Embryonic facial prominence (tissue), 1 donor: ENCODE measurements at regions not wholly inside any gene's neighbourhood (a gene's known extent, or its start where the extent isn't known, plus 50 kb on each side); places are given as distances from the start of the nearest gene placed in this dataset.
"Not testable (repeated sequence)": the region's sequence is repeated elsewhere in the genome, so short reads cannot be mapped to it uniquely, and the experiment has no call there.

Experiments used
- DNase-seq: peaks from one replicate; pipeline ENCODE4 v3.0.0-alpha.2; 2016; ENCODE audit errors: extremely low spot score

GRCh38 chr16:9635150-9635720, 543.8 kb downstream of the HAPSTR1 start:
- DNase-seq: not testable (repeated sequence)

DNA sequence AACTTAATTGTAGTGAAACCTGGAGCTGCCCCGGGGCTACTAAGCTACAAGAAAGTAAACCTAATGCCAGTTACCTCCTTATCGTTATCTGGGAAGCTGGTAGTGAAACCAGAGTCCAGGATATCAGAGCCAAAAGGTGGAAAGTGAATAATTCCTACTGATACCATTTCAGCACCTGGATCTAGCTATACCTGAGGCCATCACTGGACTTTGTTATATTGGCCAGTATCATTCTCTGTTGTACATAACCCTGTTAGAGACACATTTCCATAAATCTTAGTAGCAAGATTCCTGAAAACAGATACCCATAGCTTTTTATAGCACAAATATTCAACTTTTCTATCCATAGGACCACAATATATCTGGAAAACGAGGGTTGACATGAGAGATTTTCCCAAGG, 538.0 kb downstream of the GRIN2A start:
- DNase-seq: no peak

DNA sequence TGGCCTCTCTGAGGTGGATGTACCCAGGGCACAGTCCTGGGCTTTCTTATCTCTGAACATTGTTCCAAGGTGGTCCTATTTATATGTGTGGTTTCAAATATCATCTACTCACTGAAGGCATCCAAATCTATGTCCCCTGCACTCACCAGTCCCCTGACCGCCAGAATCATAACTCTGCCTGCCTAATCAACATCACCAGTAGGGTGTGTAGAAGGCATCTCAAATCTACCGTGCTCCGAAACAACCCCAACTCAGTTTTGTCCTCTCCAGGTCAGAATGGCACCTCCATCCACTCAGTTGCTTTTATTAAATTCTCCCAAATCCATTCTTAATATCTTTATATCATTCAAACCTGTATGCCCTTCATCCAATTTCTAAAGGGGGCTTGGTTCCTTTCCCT, 536.3 kb downstream of the GRIN2A start:
- DNase-seq: no peak

DNA sequence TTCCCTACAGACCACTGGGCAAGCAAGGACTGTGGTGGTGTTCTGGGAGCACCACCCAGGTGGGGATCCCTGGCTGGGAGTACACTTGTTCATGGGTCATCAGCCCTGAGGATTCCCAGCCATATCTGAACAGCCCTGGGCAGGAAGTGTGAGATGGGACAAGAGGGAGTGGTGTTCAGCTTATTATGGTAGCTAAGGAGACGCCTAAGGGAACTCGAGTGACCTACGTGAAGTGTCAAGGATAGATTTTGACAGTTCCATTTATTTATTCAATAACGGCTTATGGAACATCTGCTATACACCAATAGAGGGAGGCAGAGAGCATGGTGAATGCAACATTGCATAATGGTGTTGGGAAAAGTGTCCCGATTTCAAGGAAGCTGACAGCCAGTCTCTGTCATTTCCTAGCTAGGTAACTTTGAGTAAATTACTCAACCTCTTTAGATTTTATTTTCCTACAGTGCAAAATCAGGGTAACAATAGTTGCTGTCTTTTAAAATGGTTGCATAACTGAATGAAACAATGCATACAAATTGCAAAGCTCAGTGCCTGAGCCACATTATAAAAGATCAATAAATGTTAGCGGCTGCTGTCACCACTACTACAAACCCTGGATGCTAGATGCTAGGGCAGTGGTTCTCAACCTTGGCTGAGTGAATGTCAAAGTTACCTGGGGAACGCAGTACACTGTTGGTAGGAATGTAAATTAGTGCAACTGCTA, 534.1 kb downstream of the GRIN2A start:
- DNase-seq: no peak

- no peak for DNase-seq
Observed at GRCh38 chr16:9650284-9650683, 531.9 kb downstream of the GRIN2A start.

GRCh38 chr16:9655051-9655450, 527.2 kb downstream of the GRIN2A start:
- DNase-seq: no peak

DNA sequence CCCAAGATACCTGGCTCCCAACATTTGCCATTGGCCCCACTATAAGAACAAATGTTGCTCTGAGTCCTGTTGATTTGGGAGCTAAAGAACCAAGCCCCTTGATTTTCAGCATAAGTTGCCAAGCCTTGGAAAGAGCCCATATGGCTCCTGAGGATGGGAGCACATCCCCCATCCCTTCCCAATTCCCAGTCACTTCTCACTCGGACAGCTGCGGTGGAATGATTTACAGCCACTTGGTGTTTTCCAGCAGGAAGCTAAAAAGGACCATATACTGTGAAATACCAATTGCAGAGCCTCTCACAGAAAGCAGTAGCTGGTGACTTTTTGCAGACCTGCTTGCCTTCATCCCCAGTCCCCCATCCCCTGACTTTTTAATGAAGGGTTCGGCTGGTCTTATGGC, 524.6 kb downstream of the GRIN2A start:
- DNase-seq: no peak

- DNase-seq: no peak
Observed at GRCh38 chr16:9658164-9658563, 524.1 kb downstream of the GRIN2A start.

- DNase-seq: no peak
Observed at GRCh38 chr16:9658586-9658985, 523.6 kb downstream of the GRIN2A start.

DNA sequence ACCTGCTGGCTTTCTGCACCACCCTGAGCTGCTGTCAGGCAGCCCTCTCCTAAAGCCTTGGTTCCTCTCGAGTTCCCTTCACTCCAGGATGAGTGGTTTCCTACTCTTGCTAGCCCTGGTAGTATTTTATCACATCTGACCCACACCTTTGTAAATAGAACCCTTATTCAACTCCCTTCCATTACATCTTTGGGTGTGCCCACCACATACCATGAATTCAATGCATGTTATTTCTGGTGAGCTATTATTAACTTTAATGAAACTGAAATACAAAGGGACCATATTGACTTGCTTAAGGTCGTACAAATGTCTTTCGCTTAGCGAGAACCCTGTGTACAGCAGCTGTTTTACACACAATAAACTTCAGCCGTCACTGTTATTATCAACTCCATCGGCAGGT, 521.3 kb downstream of the GRIN2A start:
- DNase-seq: no peak

DNA sequence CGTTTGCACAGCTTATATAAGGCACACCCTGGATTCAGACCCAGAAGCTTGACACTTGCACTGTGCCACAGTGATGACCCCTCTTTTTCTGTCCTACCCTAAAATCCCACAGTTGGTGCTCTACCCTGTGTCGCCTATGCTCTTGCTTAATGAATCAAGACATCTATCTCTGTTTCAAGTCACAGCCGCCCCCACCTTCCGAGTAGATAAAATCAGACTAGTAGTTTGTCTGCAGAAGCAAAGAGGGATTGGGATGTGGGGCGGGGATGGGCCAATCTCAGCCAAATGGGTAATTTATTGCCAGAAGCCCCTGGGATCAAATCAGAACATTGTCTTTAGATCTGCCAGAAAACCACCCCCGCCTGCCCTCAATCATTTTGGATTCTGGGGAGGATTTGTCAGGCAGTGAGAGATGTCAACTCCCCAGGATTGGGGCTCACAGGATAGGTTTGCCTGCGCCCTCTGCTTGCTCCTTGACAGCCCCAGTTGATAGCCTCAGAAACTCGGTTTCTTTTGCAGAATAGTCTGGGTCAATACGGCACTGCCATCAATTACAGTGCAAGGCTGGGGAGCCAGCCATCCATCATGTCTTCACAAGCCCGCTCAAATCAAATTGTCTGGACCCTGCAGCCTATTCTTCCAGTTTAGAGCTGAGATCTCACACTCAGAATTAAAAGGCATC, 520.8 kb downstream of the GRIN2A start:
- DNase-seq: no peak

GRCh38 chr16:9663588-9663987, 518.6 kb downstream of the GRIN2A start:
- no peak for DNase-seq

- DNase-seq: no peak
Observed at GRCh38 chr16:9665851-9666271, 516.4 kb downstream of the GRIN2A start.

DNA sequence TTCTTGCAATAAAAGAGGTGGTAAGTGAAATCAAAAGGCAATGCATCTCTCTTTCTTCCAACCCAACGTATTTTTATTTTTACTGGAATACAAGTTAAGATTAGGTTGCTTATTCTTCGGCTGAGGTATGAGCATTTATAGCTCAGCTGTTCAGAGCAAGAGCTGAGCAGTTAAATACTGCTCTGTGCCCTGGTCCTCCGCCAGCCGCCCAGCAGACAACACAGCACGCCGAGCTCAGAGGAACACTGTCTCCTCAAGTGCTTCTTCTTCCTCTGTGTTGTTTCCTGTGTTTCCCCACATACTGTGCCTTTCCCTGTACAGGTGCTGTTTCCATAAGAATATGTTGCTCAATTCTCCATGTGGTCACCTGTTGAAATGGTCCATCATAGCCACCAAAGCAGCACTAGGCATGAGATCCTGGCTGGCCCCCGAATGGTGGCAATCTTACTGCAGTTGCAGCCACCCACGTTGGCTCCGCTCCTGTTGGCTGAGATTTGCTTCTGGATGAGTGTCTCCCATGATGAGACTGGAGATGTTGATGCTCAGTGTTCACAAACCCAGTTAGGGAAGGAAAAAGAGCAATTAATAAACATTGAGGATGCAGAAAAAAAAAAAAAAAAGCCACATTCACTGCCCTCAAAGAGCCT, 515.3 kb downstream of the GRIN2A start:
- no peak for DNase-seq

GRCh38 chr16:9670033-9670432, 512.2 kb downstream of the GRIN2A start:
- no peak for DNase-seq

GRCh38 chr16:9670616-9671015, 511.6 kb downstream of the GRIN2A start:
- not testable (repeated sequence) for DNase-seq

- DNase-seq: not testable (repeated sequence)
Observed at GRCh38 chr16:9676560-9677300, 505.5 kb downstream of the GRIN2A start.

DNA sequence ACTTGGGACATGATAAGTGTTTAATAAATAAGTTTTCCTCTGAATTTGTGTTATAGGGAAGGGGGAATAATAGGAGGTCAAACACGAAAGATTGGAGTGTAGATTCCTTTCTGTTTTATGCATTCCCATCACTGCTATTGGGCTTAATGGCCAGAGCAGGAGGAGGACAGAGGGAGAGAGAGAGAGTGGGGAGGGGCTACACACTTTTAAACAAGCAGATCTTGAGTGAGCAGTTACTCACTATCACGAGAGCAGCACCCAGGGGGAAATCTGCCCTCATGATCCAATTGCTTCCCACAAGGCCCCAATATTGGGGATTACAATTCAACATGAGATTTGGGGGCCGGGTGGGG, 505.0 kb downstream of the GRIN2A start:
- DNase-seq: no peak

GRCh38 chr16:9679213-9679767, 502.9 kb downstream of the GRIN2A start:
- DNase-seq: no peak

GRCh38 chr16:9680019-9680655, 502.1 kb downstream of the GRIN2A start:
- no peak for DNase-seq

- no peak for DNase-seq
Observed at GRCh38 chr16:9680968-9681367, 501.3 kb downstream of the GRIN2A start.
